NCI-H446 treated with DMSO at 0.1 percent for 48 hours (cell line): ENCODE measurements at regions not wholly inside any gene's neighbourhood (a gene's known extent, or its start where the extent isn't known, plus 50 kb on each side); places are given as distances from the start of the nearest gene placed in this dataset.

Source experiments
- DNase-seq: peaks from one replicate; lab custom pipeline; 2025; lab: John Stamatoyannopoulos, UW

- no peak for DNase-seq
Measured at GRCh38 chr2:120425014-120425413, 79.1 kb downstream of the INHBB start.

GRCh38 chr2:120428748-120429147 lies 82.8 kb downstream of the INHBB start:
- no peak for DNase-seq

- no peak for DNase-seq
Measured at GRCh38 chr2:120429586-120430500, 83.9 kb downstream of the INHBB start.

GRCh38 chr2:120430501-120430830 lies 84.5 kb downstream of the INHBB start:
- DNase-seq = no peak

- no peak for DNase-seq
Measured at GRCh38 chr2:120430957-120431356, 85.0 kb downstream of the INHBB start.

- no peak for DNase-seq
Measured at GRCh38 chr2:120431386-120432292, 85.7 kb downstream of the INHBB start.

GRCh38 chr2:120432293-120432975 lies 86.5 kb downstream of the INHBB start:
- no peak for DNase-seq

GRCh38 chr2:120432976-120433815 lies 87.3 kb downstream of the INHBB start:
- DNase-seq = no peak

GRCh38 chr2:120433816-120434290 lies 87.9 kb downstream of the INHBB start:
- no peak for DNase-seq

- no peak for DNase-seq
Measured at GRCh38 chr2:120434492-120435308, 88.8 kb downstream of the INHBB start.

- no peak for DNase-seq
Measured at GRCh38 chr2:120435671-120436459, 89.9 kb downstream of the INHBB start.

GRCh38 chr2:120436460-120436739 lies 90.5 kb downstream of the INHBB start:
- DNase-seq = no peak

- DNase-seq = no peak
Measured at GRCh38 chr2:120436885-120437603, 91.1 kb downstream of the INHBB start.

GRCh38 chr2:120437604-120438000 lies 91.7 kb downstream of the INHBB start:
- DNase-seq = no peak

- no peak for DNase-seq
Measured at GRCh38 chr2:120438301-120439066, 92.5 kb downstream of the INHBB start.

GRCh38 chr2:120439067-120439368 lies 93.1 kb downstream of the INHBB start:
- no peak for DNase-seq

GRCh38 chr2:120439637-120440384 lies 93.9 kb downstream of the INHBB start:
- DNase-seq = no peak
